ENCODE measurements at regions not wholly inside any gene's neighbourhood (a gene's known extent, or its start where the extent isn't known, plus 50 kb on each side); places are given as distances from the start of the nearest gene placed in this dataset.

DNA sequence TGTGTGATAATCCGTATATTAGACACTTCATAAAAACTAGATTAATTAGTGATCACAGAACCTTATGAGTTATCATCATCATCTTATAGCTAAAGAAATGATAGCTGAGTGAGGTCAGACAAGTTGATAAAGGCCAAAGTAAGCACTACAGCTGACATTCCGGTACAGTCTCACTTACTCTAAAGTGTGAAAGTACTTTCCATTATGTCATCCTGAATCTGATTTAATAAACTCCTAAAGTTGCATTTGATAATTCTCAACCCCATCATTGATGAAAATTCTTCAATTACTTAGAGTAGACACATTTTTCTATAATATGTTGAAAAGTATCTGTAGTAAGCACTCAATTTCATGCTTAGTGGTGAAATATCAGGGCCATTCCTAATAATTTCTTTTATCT, 385.2 kb upstream of the CHD6 start:
- no peaks in the 10 kb centered on the region for H3K36me3 Mint-ChIP-seq (ENCODE audit: low read depth)
- no peak for DNase-seq
- POLR2A ChIA-PET: no interaction called here
- H3K9me3 Mint-ChIP-seq: peaks cover 3% of the 10 kb centered on the region
- TF ChIP-seq, protein P1, sequence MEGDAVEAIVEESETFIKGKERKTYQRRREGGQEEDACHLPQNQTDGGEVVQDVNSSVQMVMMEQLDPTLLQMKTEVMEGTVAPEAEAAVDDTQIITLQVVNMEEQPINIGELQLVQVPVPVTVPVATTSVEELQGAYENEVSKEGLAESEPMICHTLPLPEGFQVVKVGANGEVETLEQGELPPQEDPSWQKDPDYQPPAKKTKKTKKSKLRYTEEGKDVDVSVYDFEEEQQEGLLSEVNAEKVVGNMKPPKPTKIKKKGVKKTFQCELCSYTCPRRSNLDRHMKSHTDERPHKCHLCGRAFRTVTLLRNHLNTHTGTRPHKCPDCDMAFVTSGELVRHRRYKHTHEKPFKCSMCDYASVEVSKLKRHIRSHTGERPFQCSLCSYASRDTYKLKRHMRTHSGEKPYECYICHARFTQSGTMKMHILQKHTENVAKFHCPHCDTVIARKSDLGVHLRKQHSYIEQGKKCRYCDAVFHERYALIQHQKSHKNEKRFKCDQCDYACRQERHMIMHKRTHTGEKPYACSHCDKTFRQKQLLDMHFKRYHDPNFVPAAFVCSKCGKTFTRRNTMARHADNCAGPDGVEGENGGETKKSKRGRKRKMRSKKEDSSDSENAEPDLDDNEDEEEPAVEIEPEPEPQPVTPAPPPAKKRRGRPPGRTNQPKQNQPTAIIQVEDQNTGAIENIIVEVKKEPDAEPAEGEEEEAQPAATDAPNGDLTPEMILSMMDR (IDR thresholded peaks at IDR 0.05): no peak
- no peak for ATAC-seq (ENCODE audit: low read depth)
- no peak overlapping the region for H3K4me3 Mint-ChIP-seq
- no peaks in the 10 kb centered on the region for H3K27me3 Mint-ChIP-seq
- no peak overlapping the region for H3K27ac Mint-ChIP-seq
- CTCF ChIA-PET: no interaction called here
- intact Hi-C loops (cut with micrococcal nuclease): no loop called here
- H3K4me1 Mint-ChIP-seq: no peaks in the 10 kb centered on the region

DNA sequence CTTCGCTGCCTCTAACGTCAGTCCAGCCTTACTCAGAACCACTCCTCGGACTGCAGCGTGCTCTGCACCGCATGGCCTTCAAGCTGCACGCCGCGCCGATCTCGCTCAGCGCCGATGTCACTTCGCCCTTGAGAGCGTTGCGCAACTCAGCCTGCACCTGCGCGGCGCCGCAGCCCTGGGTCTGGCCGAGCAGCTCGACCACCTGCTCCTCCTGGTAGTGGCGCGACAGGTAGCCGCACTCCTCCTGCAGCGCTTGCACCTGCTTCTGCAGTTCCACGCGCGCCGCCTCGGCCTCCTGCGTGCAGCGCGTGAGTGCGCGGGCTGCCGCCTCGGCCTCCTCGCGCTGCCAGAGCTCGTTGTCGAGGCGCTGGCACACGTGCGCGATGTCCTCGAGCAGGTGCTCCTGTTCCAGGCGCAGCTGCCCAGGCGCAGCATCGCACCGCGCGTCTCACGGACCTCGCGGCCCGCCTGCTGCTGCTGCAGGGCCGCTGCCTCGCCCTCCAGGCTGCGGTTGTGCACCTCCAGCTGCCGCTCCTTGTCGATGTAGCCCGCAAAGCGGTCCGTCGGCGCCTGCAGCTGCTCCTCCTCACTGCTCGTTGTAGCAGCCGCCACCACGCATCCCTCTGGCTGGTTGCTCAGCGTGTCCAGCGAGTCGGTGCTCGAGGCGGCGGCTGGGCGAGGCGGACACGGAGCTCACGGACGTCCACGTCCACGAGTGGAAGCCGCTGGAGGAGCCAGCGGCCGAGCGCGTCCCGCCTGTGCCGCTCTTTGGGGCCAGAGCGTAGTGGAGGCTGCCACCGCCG, 380.6 kb upstream of the CHD6 start:
- POLR2A ChIA-PET: no interaction called here
- Mint-ChIP-seq H3K4me1 (no peaks in the 10 kb centered on the region), H3K9me3 (peaks cover 3% of the 10 kb centered on the region), H3K27ac (no peak overlapping the region), H3K4me3 (no peak overlapping the region), H3K27me3 (no peaks in the 10 kb centered on the region), H3K36me3 (ENCODE audit: low read depth) (no peaks in the 10 kb centered on the region)
- DNase-seq: no peak
- CTCF ChIA-PET: no interaction called here
- intact Hi-C loops (cut with micrococcal nuclease): no loop called here
- no peak for ATAC-seq (ENCODE audit: low read depth)
- TF ChIP-seq, protein P1 (IDR thresholded peaks at IDR 0.05): no peak

DNA sequence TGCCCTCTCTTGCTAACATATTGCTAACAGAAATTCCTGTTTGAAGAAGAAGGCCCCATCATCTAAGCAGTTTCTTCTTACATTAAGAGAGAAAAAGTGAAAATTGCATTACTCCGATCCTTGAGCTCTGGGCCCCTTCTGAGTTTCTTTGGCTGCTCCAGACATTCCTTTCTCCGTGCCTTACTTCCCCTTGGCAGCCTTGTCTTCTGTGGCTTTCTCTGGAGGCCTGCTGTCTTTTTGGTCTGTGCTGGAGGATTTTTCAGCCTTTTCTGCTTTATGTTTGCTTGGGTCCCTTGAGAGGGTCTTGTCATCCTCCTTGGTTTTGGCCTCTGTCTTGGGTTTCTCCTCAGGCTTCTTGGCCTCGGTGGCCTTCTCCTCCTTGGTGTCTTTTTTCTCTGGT, 378.8 kb upstream of the CHD6 start:
- Mint-ChIP-seq H3K4me3 (no peak overlapping the region), H3K36me3 (ENCODE audit: low read depth) (no peaks in the 10 kb centered on the region), H3K27ac (no peak overlapping the region), H3K27me3 (no peaks in the 10 kb centered on the region), H3K4me1 (no peaks in the 10 kb centered on the region), H3K9me3 (peaks cover 3% of the 10 kb centered on the region)
- CTCF ChIA-PET: no interaction called here
- TF ChIP-seq, protein P1 (IDR thresholded peaks at IDR 0.05): no peak
- DNase-seq: no peak
- intact Hi-C loops (cut with micrococcal nuclease): no loop called here
- POLR2A ChIA-PET: no interaction called here
- no peak for ATAC-seq (ENCODE audit: low read depth)

DNA sequence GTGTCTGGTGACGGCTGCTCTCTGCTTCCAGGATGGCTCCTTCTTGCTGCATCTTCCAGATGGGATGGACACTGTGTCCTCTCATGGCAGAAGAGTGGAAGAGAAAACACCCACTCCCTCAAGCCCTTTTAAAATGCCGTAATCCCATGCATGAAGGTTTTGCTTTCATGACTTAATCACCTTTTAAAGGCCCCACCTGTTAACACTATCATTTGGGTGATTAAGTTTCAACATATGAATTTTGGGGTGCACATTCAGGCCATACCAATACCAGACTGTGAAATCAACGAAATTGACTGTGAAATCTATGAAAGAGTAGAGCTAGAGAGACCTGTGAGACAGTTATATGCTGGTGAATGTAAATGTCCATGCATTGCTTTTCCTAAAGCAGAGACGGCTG, 374.3 kb upstream of the CHD6 start:
- ATAC-seq (ENCODE audit: low read depth) (no peak), DNase-seq (no peak)
- H3K9me3 Mint-ChIP-seq: peaks cover 1% of the 10 kb centered on the region
- no peak overlapping the region for H3K27ac Mint-ChIP-seq
- TF ChIP-seq, protein P1 (IDR thresholded peaks at IDR 0.05): no peak
- CTCF ChIA-PET: no interaction called here
- POLR2A ChIA-PET: no interaction called here
- H3K4me3 Mint-ChIP-seq: no peak overlapping the region
- intact Hi-C loops (cut with micrococcal nuclease): no loop called here
- no peaks in the 10 kb centered on the region for H3K4me1 Mint-ChIP-seq
- H3K36me3 Mint-ChIP-seq (ENCODE audit: low read depth): no peaks in the 10 kb centered on the region
- H3K27me3 Mint-ChIP-seq: no peaks in the 10 kb centered on the region

DNA sequence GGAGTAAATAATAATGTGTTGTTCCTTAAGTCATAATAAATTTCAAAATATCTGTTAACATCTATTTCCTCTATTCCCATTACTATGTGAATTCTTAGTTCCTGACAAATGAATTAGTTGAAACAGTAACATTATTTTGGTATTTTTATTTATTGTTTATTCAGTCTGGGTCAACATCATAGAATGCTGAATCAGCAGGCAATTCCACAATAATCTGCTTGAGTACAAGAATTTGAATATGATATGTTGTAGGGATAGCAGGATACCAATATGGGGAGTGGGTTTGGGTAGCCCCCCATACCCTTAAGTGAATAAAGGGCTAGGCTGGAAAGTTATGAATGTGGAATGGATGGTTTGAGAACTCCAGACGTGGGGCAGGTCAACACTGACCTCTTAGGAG, 373.2 kb upstream of the CHD6 start:
- ATAC-seq (ENCODE audit: low read depth) (no peak), DNase-seq (no peak)
- intact Hi-C loops (cut with micrococcal nuclease): no loop called here
- no peaks in the 10 kb centered on the region for H3K4me1 Mint-ChIP-seq
- TF ChIP-seq, protein P1 (IDR thresholded peaks at IDR 0.05): no peak
- H3K27me3 Mint-ChIP-seq: no peaks in the 10 kb centered on the region
- no peaks in the 10 kb centered on the region for H3K36me3 Mint-ChIP-seq (ENCODE audit: low read depth)
- H3K4me3 Mint-ChIP-seq: no peak overlapping the region
- H3K9me3 Mint-ChIP-seq: peaks cover 2% of the 10 kb centered on the region
- ChIA-PET CTCF (no interaction called here), POLR2A (no interaction called here)
- H3K27ac Mint-ChIP-seq: no peak overlapping the region

All from activated B cell treated with CpG ODN at 0.5 μM for 24 hours (primary cell).